A549 (cell line): ENCODE measurements at regions not wholly inside any gene's neighbourhood (a gene's known extent, or its start where the extent isn't known, plus 50 kb on each side); places are given as distances from the start of the nearest gene placed in this dataset.
A peak's percentile ranks its signal among the peaks of the same experiment; 100 is the strongest.

Experiments used
- ATAC-seq, 2 experiments: fragments of 200-7000 bp in 1 of 2; fragments of >200 bp in 1 of 2; cut with Nextera tagmentation in 1 of 2; cut with Tn5 transposase in 1 of 2; 3 replicates each; pipeline versions ENCODE4 v1.8.0 to v1.9.1; 2018 to 2020; ENCODE audit warnings: mild to moderate bottlenecking in 1 of 2, moderate library complexity in 1 of 2
- CTCF ChIA-PET: fragments of 300-600 bp; sonication (Branson Sonifier 250); formaldehyde crosslinking; extraction: SDS; loops from one replicate; lab custom pipeline; 2021; ENCODE audit warnings: antibody characterized with exemption, inconsistent platforms; lab: Yijun Ruan, JAX
- POLR2A ChIA-PET: fragments of 350-600 bp; formaldehyde crosslinking; extraction: SDS; loops from one replicate; lab custom pipeline; 2021; ENCODE audit warnings: antibody characterized with exemption, inconsistent platforms; lab: Yijun Ruan, JAX
- DNase-seq, 2 experiments: peaks; one replicate each; pipeline versions ENCODE4 v3.0.0 to v3.0.0-alpha.2; 2011 to 2016; ENCODE audit warnings: low read depth in 1 of 2, low spot score in 1 of 2
- FAIRE-seq: peaks from 2 replicates; lab custom pipeline; 2011; peaks lifted over from hg19 to GRCh38; lab: Jason Lieb, UNC
- H3K27ac ChIP-seq, 2 experiments: fragments of >200 bp; sonication (Bioruptor Twin); formaldehyde crosslinking; 3 replicates each; pipeline ENCODE4 v1.5.1; 2016 to 2017
- H3K4me1 ChIP-seq: fragments of >200 bp; sonication (Bioruptor Twin); formaldehyde crosslinking; 3 replicates; pipeline ENCODE4 v1.6.1; 2016
- H3K4me2 ChIP-seq: fragments of >200 bp; sonication (Bioruptor Twin); formaldehyde crosslinking; 3 replicates; pipeline ENCODE4 v1.6.1; 2016
- H3K4me3 ChIP-seq: fragments of >200 bp; sonication (Bioruptor Twin); formaldehyde crosslinking; 3 replicates; pipeline ENCODE4 v1.5.1; 2016
- H3K9me3 ChIP-seq: fragments of >200 bp; sonication (Bioruptor Twin); formaldehyde crosslinking; 3 replicates; pipeline ENCODE4 v1.6.1; 2016
- BCL3 ChIP-seq: fragments of >200 bp; sonication (Bioruptor Twin); formaldehyde crosslinking; IDR thresholded peaks from 3 replicates; pipeline ENCODE4 v1.6.1; 2016
- BHLHE40 ChIP-seq: IDR thresholded peaks from 2 replicates; pipeline ENCODE4 v1.6.1; 2012; ENCODE audit warnings: low read depth, low read length, inconsistent platforms
- CBX2 ChIP-seq: fragments of 200-600 bp; sonication (generic); IDR thresholded peaks from 2 replicates; pipeline ENCODE4 v1.6.1; 2016; ENCODE audit warnings: low read depth, mild to moderate bottlenecking, borderline replicate concordance
- CHD2 ChIP-seq: fragments of 150-350 bp; IDR thresholded peaks from 2 replicates; pipeline ENCODE4 v1.6.1; 2014; ENCODE audit warnings: low read length; ENCODE audit not compliant: partially characterized antibody
- FOSB ChIP-seq: fragments of 250-450 bp; sonication (Bioruptor Pico); IDR thresholded peaks from 2 replicates; pipeline ENCODE4 v1.5.0; 2020; ENCODE audit warnings: mild to moderate bottlenecking, moderate library complexity
- FOXS1 ChIP-seq: fragments of 250-450 bp; sonication (Bioruptor Pico); IDR thresholded peaks from 2 replicates; pipeline ENCODE4 v1.5.0; 2020; ENCODE audit warnings: mild to moderate bottlenecking, moderate library complexity
- HDAC2 ChIP-seq: fragments of 200-600 bp; sonication (generic); IDR thresholded peaks from 2 replicates; pipeline ENCODE4 v1.6.1; 2016
- HEYL ChIP-seq: fragments of 250-450 bp; sonication (Bioruptor Pico); IDR thresholded peaks from 2 replicates; pipeline ENCODE4 v1.8.0; 2021; ENCODE audit warnings: mild to moderate bottlenecking, moderate library complexity
- HOXA7 ChIP-seq: fragments of 250-450 bp; sonication (Bioruptor Pico); IDR thresholded peaks from 2 replicates; pipeline ENCODE4 v1.5.0; 2020; ENCODE audit warnings: mild to moderate bottlenecking, moderate library complexity
- HOXB13 ChIP-seq: fragments of 250-450 bp; sonication (Bioruptor Pico); IDR thresholded peaks from 2 replicates; pipeline ENCODE4 v1.5.0; 2020; ENCODE audit warnings: low read depth, mild to moderate bottlenecking, moderate library complexity
- KDM5A ChIP-seq: fragments of 200-600 bp; sonication (generic); IDR thresholded peaks from 2 replicates; pipeline ENCODE4 v1.6.1; 2016; ENCODE audit warnings: antibody characterized with exemption, mild to moderate bottlenecking
- MAX ChIP-seq: IDR thresholded peaks from 2 replicates; pipeline ENCODE4 v1.6.1; 2012
- MAZ ChIP-seq: fragments of 150-350 bp; IDR thresholded peaks from 2 replicates; pipeline ENCODE4 v1.6.1; 2014; ENCODE audit warnings: antibody characterized with exemption, low read depth, low read length, borderline replicate concordance
- NPAS2 ChIP-seq: fragments of 250-450 bp; sonication (Bioruptor Pico); IDR thresholded peaks from 2 replicates; pipeline ENCODE4 v1.8.0; 2022; ENCODE audit warnings: mild to moderate bottlenecking, moderate library complexity, borderline replicate concordance
- PBX3 ChIP-seq: IDR thresholded peaks from 2 replicates; pipeline ENCODE4 v1.6.1; 2012
- PHF8 ChIP-seq: fragments of 200-600 bp; sonication (generic); IDR thresholded peaks from 2 replicates; pipeline ENCODE4 v1.6.1; 2016; ENCODE audit warnings: low read depth, mild to moderate bottlenecking, antibody characterized with exemption, moderate library complexity, borderline replicate concordance
- POLR2A ChIP-seq: IDR thresholded peaks from 2 replicates; pipeline ENCODE4 v1.6.1; 2012; ENCODE audit warnings: mild to moderate bottlenecking, low read length
- RAD21 ChIP-seq, 2 experiments: fragments of >200 bp in 1 of 2; sonication (Bioruptor Twin) in 1 of 2; formaldehyde crosslinking in 1 of 2; IDR thresholded peaks in 1 of 2; conservative IDR thresholded peaks in 1 of 2; 2 replicates in 1 of 2; 3 replicates in 1 of 2; pipeline ENCODE4 v1.6.1; 2012 to 2018; ENCODE audit warnings: inconsistent platforms in 1 of 2
- RFX5 ChIP-seq: fragments of 450-650 bp; IDR thresholded peaks from 2 replicates; pipeline ENCODE4 v1.7.1; 2014; ENCODE audit warnings: antibody characterized with exemption, mild to moderate bottlenecking, moderate library complexity
- RNF2 ChIP-seq: fragments of 200-600 bp; sonication (generic); IDR thresholded peaks from 2 replicates; pipeline ENCODE4 v1.6.1; 2016; ENCODE audit warnings: low read depth, mild to moderate bottlenecking, antibody characterized with exemption, moderate library complexity, borderline replicate concordance
- SMC3 ChIP-seq: fragments of >200 bp; sonication (Bioruptor Twin); formaldehyde crosslinking; IDR thresholded peaks from 3 replicates; pipeline ENCODE4 v1.6.1; 2018; ENCODE audit warnings: inconsistent platforms
- ZC3H11A ChIP-seq: fragments of 450-650 bp; IDR thresholded peaks from 2 replicates; pipeline ENCODE4 v1.6.1; 2014; ENCODE audit warnings: antibody characterized with exemption, mild to moderate bottlenecking
- WGBS: methylation state at CpG from one replicate; pipeline ENCODE4 v1.1.6; 2017; ENCODE audit errors: missing lambda C conversion rate; 5-methylcytosine and 5-hydroxymethylcytosine counted together
- TF ChIP-seq, protein P1 (sequence below): fragments of 250-450 bp; sonication (Bioruptor Pico); IDR thresholded peaks from 2 replicates; pipeline ENCODE4 v1.5.0; 2021; ENCODE audit warnings: mild to moderate bottlenecking, moderate library complexity, borderline replicate concordance

GRCh38 chr14:45721472-45721871, 468.5 kb upstream of the MIS18BP1 start:
- Histone ChIP-seq H3K9me3 (no peaks in the 10 kb centered on the region), H3K27ac (no peak overlapping the region), H3K4me3 (no peak overlapping the region), H3K4me2 (no peak overlapping the region), H3K4me1 (no peaks in the 10 kb centered on the region)
- CTCF ChIA-PET, result no interaction called here
- DNase-seq, result no peak
- no peak for FAIRE-seq
- no peak for ATAC-seq
- POLR2A ChIA-PET, result no interaction called here
- no peak for TF ChIP-seq MAX
- TF ChIP-seq CHD2, result no peak
- TF ChIP-seq MAZ, result no peak
- TF ChIP-seq SMC3, result no peak
- TF ChIP-seq KDM5A, result no peak
- no peak for TF ChIP-seq HOXB13 (CRISPR knock-in tag)
- TF ChIP-seq, protein P1, sequence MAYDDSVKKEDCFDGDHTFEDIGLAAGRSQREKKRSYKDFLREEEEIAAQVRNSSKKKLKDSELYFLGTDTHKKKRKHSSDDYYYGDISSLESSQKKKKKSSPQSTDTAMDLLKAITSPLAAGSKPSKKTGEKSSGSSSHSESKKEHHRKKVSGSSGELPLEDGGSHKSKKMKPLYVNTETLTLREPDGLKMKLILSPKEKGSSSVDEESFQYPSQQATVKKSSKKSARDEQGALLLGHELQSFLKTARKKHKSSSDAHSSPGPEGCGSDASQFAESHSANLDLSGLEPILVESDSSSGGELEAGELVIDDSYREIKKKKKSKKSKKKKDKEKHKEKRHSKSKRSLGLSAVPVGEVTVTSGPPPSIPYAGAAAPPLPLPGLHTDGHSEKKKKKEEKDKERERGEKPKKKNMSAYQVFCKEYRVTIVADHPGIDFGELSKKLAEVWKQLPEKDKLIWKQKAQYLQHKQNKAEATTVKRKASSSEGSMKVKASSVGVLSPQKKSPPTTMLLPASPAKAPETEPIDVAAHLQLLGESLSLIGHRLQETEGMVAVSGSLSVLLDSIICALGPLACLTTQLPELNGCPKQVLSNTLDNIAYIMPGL (CRISPR knock-in tag), result no peak
- no peak for TF ChIP-seq RAD21 (conservative IDR thresholded peaks at IDR 0.05 in 1 of 2, IDR thresholded peaks at IDR 0.05 in 1 of 2)
- TF ChIP-seq PBX3, result no peak
- TF ChIP-seq NPAS2, result no peak
- no peak for TF ChIP-seq ZC3H11A
- TF ChIP-seq RNF2, result no peak
- no peak for TF ChIP-seq HOXA7
- TF ChIP-seq PHF8, result no peak
- TF ChIP-seq FOSB (CRISPR knock-in tag), result no peak
- no peak for TF ChIP-seq HDAC2
- TF ChIP-seq BCL3, result no peak
- no peak for TF ChIP-seq POLR2A
- TF ChIP-seq HEYL (CRISPR knock-in tag), result no peak
- TF ChIP-seq BHLHE40, result no peak

DNA sequence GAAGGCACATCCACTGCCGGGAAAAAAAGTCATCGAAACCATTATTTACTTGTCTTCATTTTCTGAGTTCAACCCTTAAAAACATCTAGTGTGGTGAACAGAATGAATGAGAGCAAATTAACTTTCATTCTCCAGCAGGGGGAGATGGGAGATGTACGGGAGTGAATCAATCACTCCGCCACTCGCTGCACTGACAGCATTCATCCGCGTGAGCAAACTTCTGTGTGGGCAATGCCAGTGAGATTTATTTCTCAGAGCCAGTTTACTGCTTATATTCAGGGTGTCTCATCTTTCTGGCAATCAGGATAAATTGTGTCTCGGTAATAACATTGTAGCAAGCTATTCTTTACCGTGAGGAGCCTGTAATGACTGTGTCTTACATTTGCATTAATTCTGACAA, 463.6 kb upstream of the MIS18BP1 start:
- ATAC-seq, result peak in 1 of 2 experiments; percentile 65; a peak in 3 of 6 replicates
- peak; percentile 2 to 41 for DNase-seq
- H3K4me3 ChIP-seq, result no peak overlapping the region
- H3K27ac ChIP-seq, result no peak overlapping the region
- H3K4me1 ChIP-seq, result no peaks in the 10 kb centered on the region
- ChIA-PET CTCF (no interaction called here), POLR2A (no interaction called here)
- no peaks in the 10 kb centered on the region for H3K9me3 ChIP-seq
- no peak for FAIRE-seq
- TF ChIP-seq CBX2 (no peak), CHD2 (no peak), RFX5 (no peak), FOXS1 (CRISPR knock-in tag) (no peak)
- TF ChIP-seq, protein P1 (CRISPR knock-in tag), result no peak
- H3K4me2 ChIP-seq, result no peak overlapping the region
- WGBS, result 24% methylated on average over 9 of the region's 9 CpGs
